Activated CD4-positive, alpha-beta T cell treated with anti-CD3 and anti-CD28 coated beads, Interleukin-2, amount 10 ng/mL, durations not matched to agents 7 days and 5 days (primary cell): ENCODE measurements at regions not wholly inside any gene's neighbourhood (a gene's known extent, or its start where the extent isn't known, plus 50 kb on each side); places are given as distances from the start of the nearest gene placed in this dataset.

Experiments
- CTCF ChIA-PET: fragments of 350-600 bp; sonication (Branson Sonifier 250); formaldehyde crosslinking; loops from one replicate; lab custom pipeline; 2021; ENCODE audit warnings: antibody characterized with exemption; lab: Charles Lee
- POLR2A ChIA-PET: fragments of 350-600 bp; sonication (Branson Sonifier 250); formaldehyde crosslinking; loops from one replicate; lab custom pipeline; 2021; ENCODE audit warnings: antibody characterized with exemption; lab: Charles Lee
- DNase-seq: peaks from one replicate; pipeline ENCODE4 v3.0.0-alpha.2; 2020
- H3K27ac Mint-ChIP-seq: one replicate; pipeline ENCODE4 v1.8.0; 2021; ENCODE audit warnings: mild to moderate bottlenecking, moderate library complexity, mixed read lengths
- H3K27me3 Mint-ChIP-seq: one replicate; pipeline ENCODE4 v1.8.0; 2021; ENCODE audit warnings: mixed read lengths
- H3K36me3 Mint-ChIP-seq: one replicate; pipeline ENCODE4 v1.8.0; 2021; ENCODE audit warnings: low read depth, mixed read lengths
- H3K4me1 Mint-ChIP-seq: one replicate; pipeline ENCODE4 v1.8.0; 2021; ENCODE audit warnings: mixed read lengths
- H3K4me3 Mint-ChIP-seq: one replicate; pipeline ENCODE4 v1.8.0; 2021; ENCODE audit warnings: mild to moderate bottlenecking, moderate library complexity, mixed read lengths
- H3K9me3 Mint-ChIP-seq: one replicate; pipeline ENCODE4 v1.8.0; 2021; ENCODE audit warnings: mixed read lengths

DNA sequence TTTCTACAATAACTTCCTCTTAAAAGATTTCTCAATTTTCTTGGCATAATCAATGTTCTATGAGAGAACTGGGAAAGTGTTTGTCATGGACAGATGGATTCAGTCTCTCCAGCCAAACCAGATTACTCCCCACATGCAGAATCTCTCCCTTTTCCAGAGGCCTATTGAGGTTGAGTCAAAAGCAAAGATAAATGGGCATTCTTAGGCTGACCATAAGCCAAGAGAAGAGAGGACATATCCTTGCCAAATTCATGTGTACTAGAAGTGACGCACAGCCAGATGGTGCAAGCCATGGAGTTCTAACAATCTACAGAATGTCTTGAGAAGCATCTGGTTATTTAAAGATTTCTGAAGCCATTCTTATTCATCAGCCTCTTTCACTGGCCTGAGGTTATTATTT is 2115.0 kb downstream of the MAT2B start:
- Mint-ChIP-seq H3K9me3 (peaks cover 14% of the 10 kb centered on the region), H3K36me3 (no peaks in the 10 kb centered on the region), H3K27ac (no peak overlapping the region), H3K4me1 (peaks cover 6% of the 10 kb centered on the region), H3K4me3 (no peak overlapping the region), H3K27me3 (no peaks in the 10 kb centered on the region)
- CTCF ChIA-PET, result no interaction called here
- POLR2A ChIA-PET, result no interaction called here
- DNase-seq, result no peak

DNA sequence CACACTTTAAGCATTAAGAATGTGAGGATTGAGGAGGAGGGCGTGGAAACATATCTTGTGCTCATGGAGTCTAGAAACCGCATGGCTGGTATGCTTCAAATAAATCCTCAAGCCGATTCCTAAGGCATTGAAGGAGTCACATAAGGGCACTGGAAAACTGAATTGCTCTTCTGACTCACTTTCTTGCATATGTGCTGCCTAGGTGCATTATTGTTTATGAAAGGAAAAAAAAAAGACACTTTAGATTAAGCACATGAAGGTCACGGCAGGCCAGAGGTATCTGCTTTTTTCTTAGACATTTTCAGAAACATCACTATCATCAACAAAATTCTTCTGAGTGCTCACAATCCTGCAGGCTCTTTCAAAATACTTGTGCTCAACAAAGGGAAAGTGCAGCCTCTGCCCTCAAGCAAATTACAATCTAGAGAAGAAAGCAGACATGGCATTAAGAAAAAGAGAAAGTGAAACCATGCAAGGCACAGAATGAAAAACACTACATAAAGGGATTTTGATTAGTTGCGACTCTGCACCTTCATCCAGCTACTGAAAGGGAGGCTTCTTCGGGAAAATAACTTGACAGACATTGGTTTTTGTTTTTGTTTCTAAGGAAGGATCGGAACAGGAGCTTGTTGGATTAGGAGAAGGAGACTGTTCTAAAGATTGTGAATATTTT is 2117.6 kb downstream of the MAT2B start:
- Mint-ChIP-seq H3K36me3 (no peaks in the 10 kb centered on the region), H3K4me1 (peaks cover 6% of the 10 kb centered on the region), H3K27ac (no peak overlapping the region), H3K9me3 (peaks cover 14% of the 10 kb centered on the region), H3K27me3 (no peaks in the 10 kb centered on the region), H3K4me3 (no peak overlapping the region)
- POLR2A ChIA-PET, result no interaction called here
- DNase-seq, result no peak
- CTCF ChIA-PET, result no interaction called here

- H3K9me3 Mint-ChIP-seq, result peaks cover 11% of the 10 kb centered on the region
- H3K36me3 Mint-ChIP-seq, result no peaks in the 10 kb centered on the region
- POLR2A ChIA-PET, result no interaction called here
- DNase-seq, result no peak
- peaks cover 6% of the 10 kb centered on the region for H3K4me1 Mint-ChIP-seq
- no peak overlapping the region for H3K4me3 Mint-ChIP-seq
- no peaks in the 10 kb centered on the region for H3K27me3 Mint-ChIP-seq
- no peak overlapping the region for H3K27ac Mint-ChIP-seq
- CTCF ChIA-PET, result no interaction called here
Observed at GRCh38 chr5:165624166-165624946, 2118.9 kb downstream of the MAT2B start.

GRCh38 chr5:165626161-165626560 is 2120.7 kb downstream of the MAT2B start:
- Mint-ChIP-seq H3K4me1 (peaks cover 6% of the 10 kb centered on the region), H3K36me3 (no peaks in the 10 kb centered on the region), H3K27ac (no peak overlapping the region), H3K9me3 (peaks cover 9% of the 10 kb centered on the region), H3K4me3 (no peak overlapping the region), H3K27me3 (no peaks in the 10 kb centered on the region)
- ChIA-PET POLR2A (no interaction called here), CTCF (no interaction called here)
- DNase-seq, result no peak

DNA sequence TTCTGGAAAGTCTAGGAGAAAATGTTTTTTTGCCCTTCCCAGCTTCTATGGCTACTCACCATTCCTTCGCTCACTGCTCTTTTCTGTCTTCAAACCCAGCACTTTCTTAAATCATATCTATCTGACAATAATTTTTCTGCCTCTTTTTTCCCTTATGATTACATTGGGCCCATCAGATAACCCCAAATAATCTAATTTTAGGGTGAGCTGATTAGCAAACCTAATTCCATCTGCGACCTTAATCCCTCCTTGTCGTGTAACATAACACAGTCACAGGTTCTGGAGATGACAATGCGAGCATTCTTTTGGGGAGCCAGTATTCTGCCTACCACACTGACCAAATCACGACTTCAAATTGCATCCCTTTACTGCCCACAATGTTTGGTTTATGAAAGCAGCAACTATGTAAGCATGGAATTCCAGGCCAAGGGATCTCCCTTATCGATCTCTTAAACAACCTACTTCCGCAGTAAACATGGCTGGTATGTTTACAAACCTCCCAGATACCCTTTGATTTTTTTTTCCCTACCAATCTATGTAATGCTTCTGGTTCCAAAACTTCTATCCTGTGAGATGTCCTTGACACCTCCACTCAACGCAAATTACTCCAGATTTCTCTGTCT is 2122.2 kb downstream of the MAT2B start:
- POLR2A ChIA-PET, result no interaction called here
- Mint-ChIP-seq H3K27me3 (no peaks in the 10 kb centered on the region), H3K27ac (no peak overlapping the region), H3K9me3 (peaks cover 6% of the 10 kb centered on the region), H3K36me3 (no peaks in the 10 kb centered on the region), H3K4me3 (no peak overlapping the region), H3K4me1 (peaks cover 6% of the 10 kb centered on the region)
- DNase-seq, result no peak
- CTCF ChIA-PET, result no interaction called here

- peak; percentile 32 for DNase-seq
- POLR2A ChIA-PET, result no interaction called here
Observed at GRCh38 chr5:165630261-165630778, 2124.9 kb downstream of the MAT2B start.

DNA sequence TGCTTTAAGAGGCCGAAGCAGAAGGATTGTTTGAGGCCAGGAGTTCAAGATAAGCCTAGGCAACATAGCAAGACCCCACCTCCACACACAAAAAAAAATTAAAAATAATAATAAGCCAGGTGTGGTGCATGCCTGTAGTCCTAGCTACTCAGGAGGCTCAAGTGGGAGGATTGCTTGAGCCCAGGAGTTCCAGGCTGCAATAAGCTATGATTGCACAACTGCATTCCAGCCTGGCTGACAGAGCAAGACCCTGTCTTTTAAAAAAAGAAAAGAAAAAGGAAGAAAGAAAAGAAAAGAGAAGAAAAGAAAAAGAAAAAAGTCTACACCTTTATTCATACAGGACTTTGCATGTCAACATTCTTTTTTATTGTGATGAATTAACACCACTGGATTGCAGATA is 2125.8 kb downstream of the MAT2B start:
- Mint-ChIP-seq H3K9me3 (no peaks in the 10 kb centered on the region), H3K27me3 (no peaks in the 10 kb centered on the region), H3K27ac (no peak overlapping the region), H3K36me3 (no peaks in the 10 kb centered on the region), H3K4me3 (no peak overlapping the region), H3K4me1 (no peaks in the 10 kb centered on the region)
- ChIA-PET POLR2A (no interaction called here), CTCF (no interaction called here)
- DNase-seq, result no peak

More at GRCh38 chr5:165630261-165630778, 2124.9 kb downstream of the MAT2B start:
- no peaks in the 10 kb centered on the region for H3K36me3 Mint-ChIP-seq
- H3K27ac Mint-ChIP-seq, result no peak overlapping the region
- no peaks in the 10 kb centered on the region for H3K27me3 Mint-ChIP-seq
- no peak overlapping the region for H3K4me3 Mint-ChIP-seq
- no peaks in the 10 kb centered on the region for H3K4me1 Mint-ChIP-seq
- no peaks in the 10 kb centered on the region for H3K9me3 Mint-ChIP-seq
- CTCF ChIA-PET, result interaction anchor here (0.6 kb wide), 1 partner anchor 11 kb away, joined by 3 read pairs; no protein-coding TSS in a partner anchor

GRCh38 chr5:165642366-165642765 is 2136.9 kb downstream of the MAT2B start:
- Mint-ChIP-seq H3K4me3 (no peak overlapping the region), H3K36me3 (no peaks in the 10 kb centered on the region), H3K27me3 (no peaks in the 10 kb centered on the region), H3K27ac (no peak overlapping the region), H3K4me1 (no peaks in the 10 kb centered on the region), H3K9me3 (no peaks in the 10 kb centered on the region)
- CTCF ChIA-PET, result no interaction called here
- DNase-seq, result no peak
- POLR2A ChIA-PET, result no interaction called here

GRCh38 chr5:165665735-165666400 is 2160.4 kb downstream of the MAT2B start:
- DNase-seq, result no peak
- Mint-ChIP-seq H3K27me3 (no peaks in the 10 kb centered on the region), H3K27ac (no peak overlapping the region), H3K9me3 (no peaks in the 10 kb centered on the region), H3K4me1 (no peaks in the 10 kb centered on the region), H3K36me3 (no peaks in the 10 kb centered on the region), H3K4me3 (no peak overlapping the region)
- POLR2A ChIA-PET, result no interaction called here
- CTCF ChIA-PET, result no interaction called here

- no peak for DNase-seq
- ChIA-PET POLR2A (no interaction called here), CTCF (no interaction called here)
- H3K4me3 Mint-ChIP-seq, result no peak overlapping the region
- no peaks in the 10 kb centered on the region for H3K4me1 Mint-ChIP-seq
- H3K27me3 Mint-ChIP-seq, result no peaks in the 10 kb centered on the region
- H3K36me3 Mint-ChIP-seq, result no peaks in the 10 kb centered on the region
- H3K27ac Mint-ChIP-seq, result no peak overlapping the region
- peaks cover 7% of the 10 kb centered on the region for H3K9me3 Mint-ChIP-seq
Observed at GRCh38 chr5:165673499-165673898, 2168.1 kb downstream of the MAT2B start.

- H3K4me3 Mint-ChIP-seq, result no peak overlapping the region
- ChIA-PET CTCF (no interaction called here), POLR2A (no interaction called here)
- no peaks in the 10 kb centered on the region for H3K36me3 Mint-ChIP-seq
- no peaks in the 10 kb centered on the region for H3K27me3 Mint-ChIP-seq
- no peaks in the 10 kb centered on the region for H3K4me1 Mint-ChIP-seq
- no peak for DNase-seq
- no peak overlapping the region for H3K27ac Mint-ChIP-seq
- H3K9me3 Mint-ChIP-seq, result peaks cover 15% of the 10 kb centered on the region
Observed at GRCh38 chr5:165695796-165696195, 2190.4 kb downstream of the MAT2B start.

DNA sequence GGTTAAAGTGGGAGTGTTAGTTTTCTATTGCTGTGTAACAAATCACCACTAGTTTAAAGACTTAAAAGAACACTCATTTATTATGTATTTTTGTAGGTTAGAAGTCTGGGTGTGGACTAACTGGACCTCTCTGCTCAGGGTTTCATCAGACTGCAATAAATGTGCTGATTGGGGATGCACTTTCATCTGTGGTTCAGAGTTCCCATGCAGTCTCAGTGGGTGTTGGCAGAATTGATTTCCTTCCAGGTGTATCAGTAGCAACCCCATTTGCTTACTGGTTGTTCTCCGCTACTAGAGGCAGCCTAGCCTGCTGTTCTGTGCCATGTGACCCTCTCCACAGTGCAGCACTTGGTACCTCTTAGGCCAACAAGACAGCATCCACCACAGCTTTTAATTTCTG is 2200.5 kb downstream of the MAT2B start:
- CTCF ChIA-PET, result no interaction called here
- Mint-ChIP-seq H3K9me3 (peaks cover 6% of the 10 kb centered on the region), H3K4me3 (no peak overlapping the region), H3K4me1 (no peaks in the 10 kb centered on the region), H3K36me3 (no peaks in the 10 kb centered on the region), H3K27ac (no peak overlapping the region), H3K27me3 (no peaks in the 10 kb centered on the region)
- DNase-seq, result no peak
- POLR2A ChIA-PET, result no interaction called here

DNA sequence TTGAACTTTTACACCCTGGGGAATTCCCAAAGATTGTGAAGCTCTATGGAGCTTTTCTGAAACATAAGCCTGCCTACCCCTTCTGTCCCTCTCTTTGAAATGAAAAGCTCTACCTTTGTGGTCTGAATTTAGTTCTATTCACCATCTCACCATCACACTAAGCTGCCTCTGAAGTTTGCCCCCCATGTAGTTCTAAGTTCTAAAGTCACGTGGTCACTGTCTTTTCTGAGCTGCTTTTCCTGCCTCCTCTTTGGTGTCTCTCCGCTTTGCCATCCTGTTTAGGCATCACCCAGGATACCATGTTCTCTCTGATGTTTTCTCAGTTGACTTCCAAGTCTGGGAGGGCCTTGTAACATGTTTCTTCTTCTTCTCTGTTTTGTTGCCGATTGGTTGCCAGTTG is 2206.6 kb downstream of the MAT2B start:
- no peaks in the 10 kb centered on the region for H3K27me3 Mint-ChIP-seq
- no peak for DNase-seq
- no peaks in the 10 kb centered on the region for H3K36me3 Mint-ChIP-seq
- ChIA-PET CTCF (no interaction called here), POLR2A (no interaction called here)
- no peak overlapping the region for H3K27ac Mint-ChIP-seq
- no peak overlapping the region for H3K4me3 Mint-ChIP-seq
- H3K4me1 Mint-ChIP-seq, result no peaks in the 10 kb centered on the region
- H3K9me3 Mint-ChIP-seq, result no peaks in the 10 kb centered on the region
